ENCODE measurements at regions not wholly inside any gene's neighbourhood (a gene's known extent, or its start where the extent isn't known, plus 50 kb on each side); places are given as distances from the start of the nearest gene placed in this dataset.

- TF ChIP-seq, protein P1, sequence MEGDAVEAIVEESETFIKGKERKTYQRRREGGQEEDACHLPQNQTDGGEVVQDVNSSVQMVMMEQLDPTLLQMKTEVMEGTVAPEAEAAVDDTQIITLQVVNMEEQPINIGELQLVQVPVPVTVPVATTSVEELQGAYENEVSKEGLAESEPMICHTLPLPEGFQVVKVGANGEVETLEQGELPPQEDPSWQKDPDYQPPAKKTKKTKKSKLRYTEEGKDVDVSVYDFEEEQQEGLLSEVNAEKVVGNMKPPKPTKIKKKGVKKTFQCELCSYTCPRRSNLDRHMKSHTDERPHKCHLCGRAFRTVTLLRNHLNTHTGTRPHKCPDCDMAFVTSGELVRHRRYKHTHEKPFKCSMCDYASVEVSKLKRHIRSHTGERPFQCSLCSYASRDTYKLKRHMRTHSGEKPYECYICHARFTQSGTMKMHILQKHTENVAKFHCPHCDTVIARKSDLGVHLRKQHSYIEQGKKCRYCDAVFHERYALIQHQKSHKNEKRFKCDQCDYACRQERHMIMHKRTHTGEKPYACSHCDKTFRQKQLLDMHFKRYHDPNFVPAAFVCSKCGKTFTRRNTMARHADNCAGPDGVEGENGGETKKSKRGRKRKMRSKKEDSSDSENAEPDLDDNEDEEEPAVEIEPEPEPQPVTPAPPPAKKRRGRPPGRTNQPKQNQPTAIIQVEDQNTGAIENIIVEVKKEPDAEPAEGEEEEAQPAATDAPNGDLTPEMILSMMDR (IDR thresholded peaks at IDR 0.05), result no peak
- no peak for TF ChIP-seq POLR2AphosphoS5 (IDR thresholded peaks at IDR 0.05)
Measured at GRCh38 chr9:92185096-92185495, 69.9 kb upstream of the SPTLC1 start.
